ENCODE measurements at regions not wholly inside any gene's neighbourhood (a gene's known extent, or its start where the extent isn't known, plus 50 kb on each side); places are given as distances from the start of the nearest gene placed in this dataset.

- Histone ChIP-seq H4K20me1 (ENCODE audit: control insufficient read depth, insufficient read depth, insufficient read length) (no peaks in the 10 kb centered on the region), H3K23ac (ENCODE audit: insufficient read length, low read depth, low read length) (no peak overlapping the region), H4K8ac (replicated peaks; ENCODE audit: insufficient read length, low read depth, low read length) (no peak overlapping the region), H3K56ac (ENCODE audit: insufficient read length, low read depth, low read length) (no peak overlapping the region), H3K23me2 (ENCODE audit: insufficient read length, low read depth, low read length, poor library complexity, severe bottlenecking) (no peaks in the 10 kb centered on the region), H3T11ph (ENCODE audit: low read length) (no peak overlapping the region), H2BK120ac (ENCODE audit: low read depth, low read length, poor library complexity, severe bottlenecking) (no peak overlapping the region), H3K4ac (ENCODE audit: low read depth, low read length) (no peak overlapping the region), H2AK5ac (ENCODE audit: insufficient read length, low read length) (no peak overlapping the region), H2BK15ac (ENCODE audit: low read depth, low read length) (no peak overlapping the region), H3K27me3 (ENCODE audit: insufficient read depth, low read length) (no peaks in the 10 kb centered on the region), H3K4me1 (ENCODE audit: insufficient read depth, low read length) (no peaks in the 10 kb centered on the region), H2BK20ac (ENCODE audit: low read depth, low read length, poor library complexity, severe bottlenecking) (no peak overlapping the region), H3K4me2 (ENCODE audit: insufficient read depth, insufficient read length, low read length) (no peak overlapping the region), H2AFZ (ENCODE audit: low read length) (no peak overlapping the region), H4K5ac (ENCODE audit: insufficient read length, low read depth, low read length) (no peak overlapping the region), H4K91ac (ENCODE audit: insufficient read length, low read depth, low read length) (no peak overlapping the region), H2BK12ac (ENCODE audit: insufficient read length, low read depth, low read length) (no peak overlapping the region), H2BK5ac (ENCODE audit: insufficient read length, low read length) (no peak overlapping the region), H3K79me2 (ENCODE audit: insufficient read depth, low read length) (no peaks in the 10 kb centered on the region), H3K14ac (ENCODE audit: insufficient read depth, low read length) (no peak overlapping the region), H3K18ac (ENCODE audit: insufficient read length, low read depth, low read length) (no peak overlapping the region), H3K9ac (ENCODE audit: extremely low read depth, insufficient read length, low read length) (no peak overlapping the region), H3K27ac (ENCODE audit: insufficient read length, low read depth, low read length) (no peak overlapping the region), H3K79me1 (ENCODE audit: insufficient read depth, low read depth, low read length, poor library complexity, severe bottlenecking) (no peaks in the 10 kb centered on the region), H3K9me3 (ENCODE audit: control insufficient read depth, low read depth, low read length) (no peaks in the 10 kb centered on the region)
- no peaks in the 10 kb centered on the region for H3K27me3 Mint-ChIP-seq (ENCODE audit: low read depth)
- no peak overlapping the region for H3K4me3 Mint-ChIP-seq
- no peak for DNase-seq
- H3K27ac Mint-ChIP-seq: no peak overlapping the region
- no peak for TF ChIP-seq CTCF (conservative IDR thresholded peaks at IDR 0.05)
- H3K36me3 Mint-ChIP-seq (ENCODE audit: insufficient read depth in 1 of 3, low read depth in 3 of 3): no peaks in the 10 kb centered on the region; a peak in 1 of 7 replicates
- peaks cover 0 to 3% of the 10 kb centered on the region in 2 experiments; a peak in 2 of 5 replicates for H3K9me3 Mint-ChIP-seq
- H3K4me1 Mint-ChIP-seq: peaks cover 0 to 3% of the 10 kb centered on the region in 2 experiments; a peak in 2 of 4 replicates
Observed at GRCh38 chr18:53799134-53799533, 425.3 kb downstream of the MBD2 start.

Measured in H9 (cell line).